ENCODE measurements at regions not wholly inside any gene's neighbourhood (a gene's known extent, or its start where the extent isn't known, plus 50 kb on each side); places are given as distances from the start of the nearest gene placed in this dataset.

- TF ChIP-seq EZH2phosphoT487 (IDR thresholded peaks at IDR 0.05; ENCODE audit: borderline replicate concordance, low read length) = no peak
- no peak for TF ChIP-seq CTCF (IDR thresholded peaks at IDR 0.05; ENCODE audit: low read depth, low read length, poor library complexity, severe bottlenecking)
- Histone ChIP-seq H4K20me1 (ENCODE audit: control insufficient read depth, insufficient read depth, low read depth, low read length) (no peaks in the 10 kb centered on the region), H3K36me3 (ENCODE audit: control insufficient read depth, low read length) (no peaks in the 10 kb centered on the region), H3K9me2 (replicated peaks; ENCODE audit: control insufficient read depth, low read length) (no peaks in the 10 kb centered on the region), H3K4me3 (ENCODE audit: low read length) (no peak overlapping the region), H3F3A (ENCODE audit: control insufficient read depth, insufficient read depth) (no peaks in the 10 kb centered on the region), H3K79me2 (ENCODE audit: control insufficient read depth, low read length) (no peaks in the 10 kb centered on the region), H3K4me2 (ENCODE audit: low read length) (no peak overlapping the region), H3K27ac (ENCODE audit: low read depth, low read length) (no peak overlapping the region), H3K4me1 (ENCODE audit: control insufficient read depth, low read length) (no peaks in the 10 kb centered on the region), H3K9me3 (ENCODE audit: control insufficient read depth, insufficient read depth, low read length) (no peaks in the 10 kb centered on the region; the same call in 1 of the 2 replicates), H3K27me3 (ENCODE audit: control insufficient read depth, low read length) (no peaks in the 10 kb centered on the region)
Measured at GRCh38 chr12:23303821-23304220, 645.6 kb downstream of the SOX5 start.

GRCh38 chr12:23333938-23334337 is 615.5 kb downstream of the SOX5 start:
- TF ChIP-seq EZH2phosphoT487 (IDR thresholded peaks at IDR 0.05; ENCODE audit: borderline replicate concordance, low read length) = no peak
- TF ChIP-seq CTCF (IDR thresholded peaks at IDR 0.05; ENCODE audit: low read depth, low read length, poor library complexity, severe bottlenecking) = no peak
- H3K4me3 ChIP-seq (ENCODE audit: low read length) = no peak overlapping the region

GRCh38 chr12:23335593-23335992 is 613.9 kb downstream of the SOX5 start:
- no peaks in the 10 kb centered on the region for H3K9me2 ChIP-seq (replicated peaks; ENCODE audit: control insufficient read depth, low read length)
- no peaks in the 10 kb centered on the region for H4K20me1 ChIP-seq (ENCODE audit: control insufficient read depth, insufficient read depth, low read depth, low read length)
- no peaks in the 10 kb centered on the region for H3K79me2 ChIP-seq (ENCODE audit: control insufficient read depth, low read length)
- no peaks in the 10 kb centered on the region for H3K27me3 ChIP-seq (ENCODE audit: control insufficient read depth, low read length)
- no peaks in the 10 kb centered on the region for H3F3A ChIP-seq (ENCODE audit: control insufficient read depth, insufficient read depth)
- no peak for TF ChIP-seq CTCF (IDR thresholded peaks at IDR 0.05; ENCODE audit: low read depth, low read length, poor library complexity, severe bottlenecking)
- no peak for TF ChIP-seq EZH2phosphoT487 (IDR thresholded peaks at IDR 0.05; ENCODE audit: borderline replicate concordance, low read length)
- H3K36me3 ChIP-seq (ENCODE audit: control insufficient read depth, low read length) = no peaks in the 10 kb centered on the region
- H3K4me2 ChIP-seq (ENCODE audit: low read length) = no peak overlapping the region
- no peaks in the 10 kb centered on the region for H3K9me3 ChIP-seq (ENCODE audit: control insufficient read depth, insufficient read depth, low read length)
- H3K4me3 ChIP-seq (ENCODE audit: low read length) = no peak overlapping the region
- no peak overlapping the region for H3K27ac ChIP-seq (ENCODE audit: low read depth, low read length)
- H3K4me1 ChIP-seq (ENCODE audit: control insufficient read depth, low read length) = no peaks in the 10 kb centered on the region

More at GRCh38 chr12:23333938-23334337, 615.5 kb downstream of the SOX5 start:
- no peaks in the 10 kb centered on the region for H3K9me2 ChIP-seq (replicated peaks; ENCODE audit: control insufficient read depth, low read length)
- H3K79me2 ChIP-seq (ENCODE audit: control insufficient read depth, low read length) = no peaks in the 10 kb centered on the region
- H3K4me2 ChIP-seq (ENCODE audit: low read length) = no peak overlapping the region
- H4K20me1 ChIP-seq (ENCODE audit: control insufficient read depth, insufficient read depth, low read depth, low read length) = no peaks in the 10 kb centered on the region
- H3K27ac ChIP-seq (ENCODE audit: low read depth, low read length) = no peak overlapping the region
- H3K9me3 ChIP-seq (ENCODE audit: control insufficient read depth, insufficient read depth, low read length) = no peaks in the 10 kb centered on the region
- H3K27me3 ChIP-seq (ENCODE audit: control insufficient read depth, low read length) = no peaks in the 10 kb centered on the region
- no peaks in the 10 kb centered on the region for H3F3A ChIP-seq (ENCODE audit: control insufficient read depth, insufficient read depth)
- H3K4me1 ChIP-seq (ENCODE audit: control insufficient read depth, low read length) = no peaks in the 10 kb centered on the region
- no peaks in the 10 kb centered on the region for H3K36me3 ChIP-seq (ENCODE audit: control insufficient read depth, low read length)

- H3K27ac ChIP-seq (ENCODE audit: low read depth, low read length) = no peak overlapping the region
- no peaks in the 10 kb centered on the region for H3K4me1 ChIP-seq (ENCODE audit: control insufficient read depth, low read length)
- no peaks in the 10 kb centered on the region for H3K9me2 ChIP-seq (replicated peaks; ENCODE audit: control insufficient read depth, low read length)
- no peak overlapping the region for H3K4me3 ChIP-seq (ENCODE audit: low read length)
- H3K27me3 ChIP-seq (ENCODE audit: control insufficient read depth, low read length) = no peaks in the 10 kb centered on the region
- H3K36me3 ChIP-seq (ENCODE audit: control insufficient read depth, low read length) = no peaks in the 10 kb centered on the region
- no peaks in the 10 kb centered on the region for H4K20me1 ChIP-seq (ENCODE audit: control insufficient read depth, insufficient read depth, low read depth, low read length)
- no peaks in the 10 kb centered on the region for H3K79me2 ChIP-seq (ENCODE audit: control insufficient read depth, low read length)
- no peaks in the 10 kb centered on the region for H3F3A ChIP-seq (ENCODE audit: control insufficient read depth, insufficient read depth)
- no peak for TF ChIP-seq EZH2phosphoT487 (IDR thresholded peaks at IDR 0.05; ENCODE audit: borderline replicate concordance, low read length)
- no peak for TF ChIP-seq CTCF (IDR thresholded peaks at IDR 0.05; ENCODE audit: low read depth, low read length, poor library complexity, severe bottlenecking)
- no peaks in the 10 kb centered on the region for H3K9me3 ChIP-seq (ENCODE audit: control insufficient read depth, insufficient read depth, low read length)
- no peak overlapping the region for H3K4me2 ChIP-seq (ENCODE audit: low read length)
Measured at GRCh38 chr12:23337213-23337612, 612.3 kb downstream of the SOX5 start.
